WTC11 (cell line): ENCODE measurements at regions not wholly inside any gene's neighbourhood (a gene's known extent, or its start where the extent isn't known, plus 50 kb on each side); places are given as distances from the start of the nearest gene placed in this dataset.

Experiments used
- ATAC-seq: fragments of 200-7000 bp; cut with Tn5 transposase; 2 replicates; pipeline ENCODE4 v1.10.0; 2021; ENCODE audit warnings: mild to moderate bottlenecking, moderate library complexity
- CTCF ChIA-PET: fragments of 300-600 bp; sonication (Branson Sonifier 250); formaldehyde crosslinking; loops from one replicate; lab custom pipeline; 2021; ENCODE audit warnings: antibody characterized with exemption; lab: Charles Lee
- POLR2A ChIA-PET: fragments of 350-600 bp; sonication (Branson Sonifier 250); formaldehyde crosslinking; loops from one replicate; lab custom pipeline; 2021; ENCODE audit warnings: antibody characterized with exemption; lab: Charles Lee
- DNase-seq: peaks from one replicate; pipeline ENCODE4 v3.0.0; 2021; ENCODE audit warnings: low spot score
- H3K27ac Mint-ChIP-seq: 2 replicates; pipeline ENCODE4 v1.8.0; 2021; ENCODE audit warnings: mixed read lengths
- H3K27me3 Mint-ChIP-seq: 2 replicates; pipeline ENCODE4 v1.8.0; 2021; ENCODE audit warnings: low read depth, mild to moderate bottlenecking, moderate library complexity, mixed read lengths
- H3K36me3 Mint-ChIP-seq: 2 replicates; pipeline ENCODE4 v1.8.0; 2021; ENCODE audit warnings: mixed read lengths
- H3K4me1 Mint-ChIP-seq: 2 replicates; pipeline ENCODE4 v1.8.0; 2022; ENCODE audit warnings: mixed read lengths
- H3K4me3 Mint-ChIP-seq: 2 replicates; pipeline ENCODE4 v1.8.0; 2021; ENCODE audit warnings: mild to moderate bottlenecking, moderate library complexity, mixed read lengths
- H3K9me3 Mint-ChIP-seq: 2 replicates; pipeline ENCODE4 v1.8.0; 2021; ENCODE audit warnings: mixed read lengths
- ATF6 ChIP-seq: sonication (generic); formaldehyde crosslinking; IDR thresholded peaks from 2 replicates; pipeline ENCODE4 v1.8.1; 2023; ENCODE audit warnings: mild to moderate bottlenecking, missing genetic modification reagents
- CBFB ChIP-seq: sonication (generic); formaldehyde crosslinking; IDR thresholded peaks from 2 replicates; pipeline ENCODE4 v1.8.1; 2022; ENCODE audit warnings: mild to moderate bottlenecking, low read depth, missing genetic modification reagents
- CTCF ChIP-seq: fragments of 200-600 bp; IDR thresholded peaks from 2 replicates; pipeline ENCODE4 v1.8.0; 2022; ENCODE audit warnings: antibody characterized with exemption
- FOXP1 ChIP-seq: sonication (generic); formaldehyde crosslinking; IDR thresholded peaks from 2 replicates; pipeline ENCODE4 v1.8.0; 2022; ENCODE audit warnings: missing genetic modification reagents, mild to moderate bottlenecking, moderate library complexity, borderline replicate concordance
- GTF2I ChIP-seq: fragments of 250-450 bp; sonication (Bioruptor Pico); conservative IDR thresholded peaks from 2 replicates; pipeline ENCODE4 v1.4.0; 2021; ENCODE audit warnings: mild to moderate bottlenecking
- HMGA2 ChIP-seq: fragments of 250-450 bp; sonication (Bioruptor Pico); IDR thresholded peaks from 2 replicates; pipeline ENCODE4 v1.4.0; 2021; ENCODE audit warnings: mild to moderate bottlenecking, moderate library complexity
- IRF1 ChIP-seq: sonication (generic); formaldehyde crosslinking; IDR thresholded peaks from 2 replicates; pipeline ENCODE4 v1.8.0; 2023; ENCODE audit warnings: missing genetic modification reagents
- NR3C1 ChIP-seq: sonication (generic); formaldehyde crosslinking; conservative IDR thresholded peaks from 2 replicates; pipeline ENCODE4 v1.8.1; 2023; ENCODE audit warnings: low read depth, mild to moderate bottlenecking, missing genetic modification reagents
- OVOL2 ChIP-seq: fragments of 250-450 bp; sonication (Bioruptor Pico); IDR thresholded peaks from 2 replicates; pipeline ENCODE4 v1.9.0; 2021; ENCODE audit warnings: mild to moderate bottlenecking, borderline replicate concordance
- SOX15 ChIP-seq: fragments of 250-450 bp; sonication (Bioruptor Pico); IDR thresholded peaks from 2 replicates; pipeline ENCODE4 v1.9.0; 2021; ENCODE audit warnings: mild to moderate bottlenecking
- TP53 ChIP-seq: sonication (generic); formaldehyde crosslinking; IDR thresholded peaks from 2 replicates; pipeline ENCODE4 v1.8.1; 2023; ENCODE audit warnings: mild to moderate bottlenecking, missing genetic modification reagents
- ZBTB21 ChIP-seq: sonication (generic); formaldehyde crosslinking; IDR thresholded peaks from 2 replicates; pipeline ENCODE4 v1.8.1; 2023; ENCODE audit warnings: mild to moderate bottlenecking, missing genetic modification reagents, borderline replicate concordance
- ZNF121 ChIP-seq: sonication (generic); formaldehyde crosslinking; IDR thresholded peaks from 2 replicates; pipeline ENCODE4 v1.8.0; 2023; ENCODE audit warnings: missing genetic modification reagents
- ZNF219 ChIP-seq: sonication (generic); formaldehyde crosslinking; IDR thresholded peaks from 2 replicates; pipeline ENCODE4 v1.8.0; 2023; ENCODE audit warnings: missing genetic modification reagents, mild to moderate bottlenecking, borderline replicate concordance
- TF ChIP-seq, protein P1 (sequence below): sonication (generic); formaldehyde crosslinking; IDR thresholded peaks from 2 replicates; pipeline ENCODE4 v1.8.1; 2023; ENCODE audit warnings: mild to moderate bottlenecking, missing genetic modification reagents, borderline replicate concordance
- TF ChIP-seq, protein P2 (sequence below): sonication (generic); formaldehyde crosslinking; IDR thresholded peaks from 2 replicates; pipeline ENCODE4 v1.8.0; 2023; ENCODE audit warnings: mild to moderate bottlenecking, missing genetic modification reagents
- TF ChIP-seq, protein P3 (sequence below): sonication (generic); formaldehyde crosslinking; IDR thresholded peaks from 2 replicates; pipeline ENCODE4 v1.8.0; 2022; ENCODE audit warnings: missing genetic modification reagents
- TF ChIP-seq, protein P4 (sequence below): sonication (generic); formaldehyde crosslinking; IDR thresholded peaks from 2 replicates; pipeline ENCODE4 v1.8.0; 2023; ENCODE audit warnings: missing genetic modification reagents, mild to moderate bottlenecking, borderline replicate concordance

- TF ChIP-seq ZNF121 (no peak), TP53 (CRISPR knock-in tag) (no peak), OVOL2 (CRISPR knock-in tag) (no peak), SOX15 (CRISPR knock-in tag) (no peak), GTF2I (CRISPR knock-in tag) (no peak)
- TF ChIP-seq, protein P1, sequence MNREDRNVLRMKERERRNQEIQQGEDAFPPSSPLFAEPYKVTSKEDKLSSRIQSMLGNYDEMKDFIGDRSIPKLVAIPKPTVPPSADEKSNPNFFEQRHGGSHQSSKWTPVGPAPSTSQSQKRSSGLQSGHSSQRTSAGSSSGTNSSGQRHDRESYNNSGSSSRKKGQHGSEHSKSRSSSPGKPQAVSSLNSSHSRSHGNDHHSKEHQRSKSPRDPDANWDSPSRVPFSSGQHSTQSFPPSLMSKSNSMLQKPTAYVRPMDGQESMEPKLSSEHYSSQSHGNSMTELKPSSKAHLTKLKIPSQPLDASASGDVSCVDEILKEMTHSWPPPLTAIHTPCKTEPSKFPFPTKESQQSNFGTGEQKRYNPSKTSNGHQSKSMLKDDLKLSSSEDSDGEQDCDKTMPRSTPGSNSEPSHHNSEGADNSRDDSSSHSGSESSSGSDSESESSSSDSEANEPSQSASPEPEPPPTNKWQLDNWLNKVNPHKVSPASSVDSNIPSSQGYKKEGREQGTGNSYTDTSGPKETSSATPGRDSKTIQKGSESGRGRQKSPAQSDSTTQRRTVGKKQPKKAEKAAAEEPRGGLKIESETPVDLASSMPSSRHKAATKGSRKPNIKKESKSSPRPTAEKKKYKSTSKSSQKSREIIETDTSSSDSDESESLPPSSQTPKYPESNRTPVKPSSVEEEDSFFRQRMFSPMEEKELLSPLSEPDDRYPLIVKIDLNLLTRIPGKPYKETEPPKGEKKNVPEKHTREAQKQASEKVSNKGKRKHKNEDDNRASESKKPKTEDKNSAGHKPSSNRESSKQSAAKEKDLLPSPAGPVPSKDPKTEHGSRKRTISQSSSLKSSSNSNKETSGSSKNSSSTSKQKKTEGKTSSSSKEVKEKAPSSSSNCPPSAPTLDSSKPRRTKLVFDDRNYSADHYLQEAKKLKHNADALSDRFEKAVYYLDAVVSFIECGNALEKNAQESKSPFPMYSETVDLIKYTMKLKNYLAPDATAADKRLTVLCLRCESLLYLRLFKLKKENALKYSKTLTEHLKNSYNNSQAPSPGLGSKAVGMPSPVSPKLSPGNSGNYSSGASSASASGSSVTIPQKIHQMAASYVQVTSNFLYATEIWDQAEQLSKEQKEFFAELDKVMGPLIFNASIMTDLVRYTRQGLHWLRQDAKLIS: no peak
- TF ChIP-seq, protein P2, sequence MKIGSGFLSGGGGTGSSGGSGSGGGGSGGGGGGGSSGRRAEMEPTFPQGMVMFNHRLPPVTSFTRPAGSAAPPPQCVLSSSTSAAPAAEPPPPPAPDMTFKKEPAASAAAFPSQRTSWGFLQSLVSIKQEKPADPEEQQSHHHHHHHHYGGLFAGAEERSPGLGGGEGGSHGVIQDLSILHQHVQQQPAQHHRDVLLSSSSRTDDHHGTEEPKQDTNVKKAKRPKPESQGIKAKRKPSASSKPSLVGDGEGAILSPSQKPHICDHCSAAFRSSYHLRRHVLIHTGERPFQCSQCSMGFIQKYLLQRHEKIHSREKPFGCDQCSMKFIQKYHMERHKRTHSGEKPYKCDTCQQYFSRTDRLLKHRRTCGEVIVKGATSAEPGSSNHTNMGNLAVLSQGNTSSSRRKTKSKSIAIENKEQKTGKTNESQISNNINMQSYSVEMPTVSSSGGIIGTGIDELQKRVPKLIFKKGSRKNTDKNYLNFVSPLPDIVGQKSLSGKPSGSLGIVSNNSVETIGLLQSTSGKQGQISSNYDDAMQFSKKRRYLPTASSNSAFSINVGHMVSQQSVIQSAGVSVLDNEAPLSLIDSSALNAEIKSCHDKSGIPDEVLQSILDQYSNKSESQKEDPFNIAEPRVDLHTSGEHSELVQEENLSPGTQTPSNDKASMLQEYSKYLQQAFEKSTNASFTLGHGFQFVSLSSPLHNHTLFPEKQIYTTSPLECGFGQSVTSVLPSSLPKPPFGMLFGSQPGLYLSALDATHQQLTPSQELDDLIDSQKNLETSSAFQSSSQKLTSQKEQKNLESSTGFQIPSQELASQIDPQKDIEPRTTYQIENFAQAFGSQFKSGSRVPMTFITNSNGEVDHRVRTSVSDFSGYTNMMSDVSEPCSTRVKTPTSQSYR: no peak
- TF ChIP-seq, protein P3, sequence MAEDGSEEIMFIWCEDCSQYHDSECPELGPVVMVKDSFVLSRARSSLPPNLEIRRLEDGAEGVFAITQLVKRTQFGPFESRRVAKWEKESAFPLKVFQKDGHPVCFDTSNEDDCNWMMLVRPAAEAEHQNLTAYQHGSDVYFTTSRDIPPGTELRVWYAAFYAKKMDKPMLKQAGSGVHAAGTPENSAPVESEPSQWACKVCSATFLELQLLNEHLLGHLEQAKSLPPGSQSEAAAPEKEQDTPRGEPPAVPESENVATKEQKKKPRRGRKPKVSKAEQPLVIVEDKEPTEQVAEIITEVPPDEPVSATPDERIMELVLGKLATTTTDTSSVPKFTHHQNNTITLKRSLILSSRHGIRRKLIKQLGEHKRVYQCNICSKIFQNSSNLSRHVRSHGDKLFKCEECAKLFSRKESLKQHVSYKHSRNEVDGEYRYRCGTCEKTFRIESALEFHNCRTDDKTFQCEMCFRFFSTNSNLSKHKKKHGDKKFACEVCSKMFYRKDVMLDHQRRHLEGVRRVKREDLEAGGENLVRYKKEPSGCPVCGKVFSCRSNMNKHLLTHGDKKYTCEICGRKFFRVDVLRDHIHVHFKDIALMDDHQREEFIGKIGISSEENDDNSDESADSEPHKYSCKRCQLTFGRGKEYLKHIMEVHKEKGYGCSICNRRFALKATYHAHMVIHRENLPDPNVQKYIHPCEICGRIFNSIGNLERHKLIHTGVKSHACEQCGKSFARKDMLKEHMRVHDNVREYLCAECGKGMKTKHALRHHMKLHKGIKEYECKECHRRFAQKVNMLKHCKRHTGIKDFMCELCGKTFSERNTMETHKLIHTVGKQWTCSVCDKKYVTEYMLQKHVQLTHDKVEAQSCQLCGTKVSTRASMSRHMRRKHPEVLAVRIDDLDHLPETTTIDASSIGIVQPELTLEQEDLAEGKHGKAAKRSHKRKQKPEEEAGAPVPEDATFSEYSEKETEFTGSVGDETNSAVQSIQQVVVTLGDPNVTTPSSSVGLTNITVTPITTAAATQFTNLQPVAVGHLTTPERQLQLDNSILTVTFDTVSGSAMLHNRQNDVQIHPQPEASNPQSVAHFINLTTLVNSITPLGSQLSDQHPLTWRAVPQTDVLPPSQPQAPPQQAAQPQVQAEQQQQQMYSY (CRISPR knock-in tag): no peak
These were observed 52.1 kb upstream of the LYRM9 start (continued) for GRCh38 chr17:27945333-27945616.

DNA sequence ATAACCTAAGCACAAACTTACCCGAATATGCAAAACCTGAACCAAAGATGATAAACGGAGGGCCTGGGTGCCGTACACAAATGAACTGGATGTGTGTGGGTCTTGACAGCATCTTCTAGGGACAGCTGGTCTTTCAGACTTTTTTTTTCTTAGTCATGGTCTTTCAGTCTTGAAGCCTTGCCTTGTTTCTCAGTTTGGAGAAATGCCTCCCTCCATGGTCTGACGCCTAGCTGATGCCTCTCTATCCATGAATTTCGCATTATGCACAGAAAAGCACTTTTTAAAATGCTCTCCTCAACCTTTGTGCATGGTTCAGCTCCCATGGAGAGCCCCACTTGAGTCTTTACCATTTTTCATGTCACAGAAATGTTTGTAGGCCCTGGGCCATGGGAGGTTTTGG lies 52.8 kb upstream of the LYRM9 start:
- peaks cover 20% of the 10 kb centered on the region for H3K4me1 Mint-ChIP-seq
- H3K27me3 Mint-ChIP-seq: peaks cover 4% of the 10 kb centered on the region
- ChIA-PET POLR2A (no interaction called here), CTCF (interaction anchor here (1.3 to 1.8 kb wide), 2 partner anchors 66 to 287 kb away, joined by 3 read pairs; no protein-coding TSS in a partner anchor)
- ATAC-seq (no peak), DNase-seq (no peak)
- peaks cover 7% of the 10 kb centered on the region; the same call in 1 of the 2 replicates for H3K36me3 Mint-ChIP-seq
- H3K9me3 Mint-ChIP-seq: peaks cover 7% of the 10 kb centered on the region
- H3K27ac Mint-ChIP-seq: no peak overlapping the region
- H3K4me3 Mint-ChIP-seq: no peak overlapping the region
- TF ChIP-seq ZBTB21 (no peak), IRF1 (CRISPR knock-in tag) (no peak), CBFB (CRISPR knock-in tag) (no peak), NR3C1 (CRISPR knock-in tag) (no peak), HMGA2 (CRISPR knock-in tag) (no peak), ZNF219 (CRISPR knock-in tag) (no peak), ATF6 (no peak), CTCF (no peak), FOXP1 (CRISPR knock-in tag) (no peak)
- TF ChIP-seq, protein P4, sequence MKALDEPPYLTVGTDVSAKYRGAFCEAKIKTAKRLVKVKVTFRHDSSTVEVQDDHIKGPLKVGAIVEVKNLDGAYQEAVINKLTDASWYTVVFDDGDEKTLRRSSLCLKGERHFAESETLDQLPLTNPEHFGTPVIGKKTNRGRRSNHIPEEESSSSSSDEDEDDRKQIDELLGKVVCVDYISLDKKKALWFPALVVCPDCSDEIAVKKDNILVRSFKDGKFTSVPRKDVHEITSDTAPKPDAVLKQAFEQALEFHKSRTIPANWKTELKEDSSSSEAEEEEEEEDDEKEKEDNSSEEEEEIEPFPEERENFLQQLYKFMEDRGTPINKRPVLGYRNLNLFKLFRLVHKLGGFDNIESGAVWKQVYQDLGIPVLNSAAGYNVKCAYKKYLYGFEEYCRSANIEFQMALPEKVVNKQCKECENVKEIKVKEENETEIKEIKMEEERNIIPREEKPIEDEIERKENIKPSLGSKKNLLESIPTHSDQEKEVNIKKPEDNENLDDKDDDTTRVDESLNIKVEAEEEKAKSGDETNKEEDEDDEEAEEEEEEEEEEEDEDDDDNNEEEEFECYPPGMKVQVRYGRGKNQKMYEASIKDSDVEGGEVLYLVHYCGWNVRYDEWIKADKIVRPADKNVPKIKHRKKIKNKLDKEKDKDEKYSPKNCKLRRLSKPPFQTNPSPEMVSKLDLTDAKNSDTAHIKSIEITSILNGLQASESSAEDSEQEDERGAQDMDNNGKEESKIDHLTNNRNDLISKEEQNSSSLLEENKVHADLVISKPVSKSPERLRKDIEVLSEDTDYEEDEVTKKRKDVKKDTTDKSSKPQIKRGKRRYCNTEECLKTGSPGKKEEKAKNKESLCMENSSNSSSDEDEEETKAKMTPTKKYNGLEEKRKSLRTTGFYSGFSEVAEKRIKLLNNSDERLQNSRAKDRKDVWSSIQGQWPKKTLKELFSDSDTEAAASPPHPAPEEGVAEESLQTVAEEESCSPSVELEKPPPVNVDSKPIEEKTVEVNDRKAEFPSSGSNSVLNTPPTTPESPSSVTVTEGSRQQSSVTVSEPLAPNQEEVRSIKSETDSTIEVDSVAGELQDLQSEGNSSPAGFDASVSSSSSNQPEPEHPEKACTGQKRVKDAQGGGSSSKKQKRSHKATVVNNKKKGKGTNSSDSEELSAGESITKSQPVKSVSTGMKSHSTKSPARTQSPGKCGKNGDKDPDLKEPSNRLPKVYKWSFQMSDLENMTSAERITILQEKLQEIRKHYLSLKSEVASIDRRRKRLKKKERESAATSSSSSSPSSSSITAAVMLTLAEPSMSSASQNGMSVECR (CRISPR knock-in tag): no peak
